ENCODE measurements at regions not wholly inside any gene's neighbourhood (a gene's known extent, or its start where the extent isn't known, plus 50 kb on each side); places are given as distances from the start of the nearest gene placed in this dataset.

DNA sequence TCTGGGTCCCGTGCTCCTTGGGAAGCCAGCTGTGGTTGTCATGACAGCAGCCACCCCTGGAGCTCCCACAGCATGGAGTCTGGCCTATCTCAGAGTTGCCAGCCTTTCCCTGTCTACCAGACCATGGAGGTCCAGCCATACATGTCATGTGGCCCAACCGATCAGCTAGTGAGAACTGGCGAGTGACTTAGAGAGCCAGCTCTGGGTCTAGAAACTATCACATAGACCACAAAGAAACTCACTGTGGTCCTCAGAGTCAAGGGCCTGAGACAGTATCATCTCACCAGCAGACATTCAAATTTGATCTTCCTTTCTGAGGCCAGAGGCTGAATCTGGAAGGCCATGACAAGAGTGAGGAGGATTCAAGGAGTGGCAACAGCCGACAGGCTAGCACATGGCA is 223.3 kb upstream of the GPR26 start:
- no peak for DNase-seq (ENCODE audit: extremely low spot score)
- ChIA-PET CTCF (no interaction called here), POLR2A (no interaction called here)
- TF ChIP-seq TARDBP (IDR thresholded peaks at IDR 0.05) = no peak
- TF ChIP-seq L3MBTL2 (conservative IDR thresholded peaks at IDR 0.05) = no peak
- TF ChIP-seq ARNT (IDR thresholded peaks at IDR 0.05) = no peak
- no peak for TF ChIP-seq SUZ12 (IDR thresholded peaks at IDR 0.05)
- TF ChIP-seq NFRKB (IDR thresholded peaks at IDR 0.05) = no peak
- no peak for TF ChIP-seq BHLHE40 (IDR thresholded peaks at IDR 0.05; ENCODE audit: borderline replicate concordance)
- no peak for TF ChIP-seq PKNOX1 (IDR thresholded peaks at IDR 0.05)
- TF ChIP-seq SP1 (IDR thresholded peaks at IDR 0.05) = no peak
- TF ChIP-seq HDGF (IDR thresholded peaks at IDR 0.05; ENCODE audit: borderline replicate concordance) = no peak
- no peak for TF ChIP-seq ZNF384 (IDR thresholded peaks at IDR 0.05)
- no peak for TF ChIP-seq CTBP1 (IDR thresholded peaks at IDR 0.05; ENCODE audit: borderline replicate concordance)
- TF ChIP-seq FOXM1 (IDR thresholded peaks at IDR 0.05; ENCODE audit: borderline replicate concordance) = no peak
- TF ChIP-seq LEF1 (IDR thresholded peaks at IDR 0.05; ENCODE audit: borderline replicate concordance) = no peak
- no peak for TF ChIP-seq ELF4 (IDR thresholded peaks at IDR 0.05)
- no peak for TF ChIP-seq FOXK2 (IDR thresholded peaks at IDR 0.05)
- no peak for TF ChIP-seq FOXA1 (IDR thresholded peaks at IDR 0.05)

GRCh38 chr10:123443924-123444323 is 222.2 kb upstream of the GPR26 start:
- TF ChIP-seq NFRKB (IDR thresholded peaks at IDR 0.05) = no peak
- TF ChIP-seq CTBP1 (IDR thresholded peaks at IDR 0.05; ENCODE audit: borderline replicate concordance) = no peak
- TF ChIP-seq TARDBP (IDR thresholded peaks at IDR 0.05) = no peak
- TF ChIP-seq ARNT (IDR thresholded peaks at IDR 0.05) = no peak
- ChIA-PET POLR2A (no interaction called here), CTCF (no interaction called here)
- no peak for DNase-seq (ENCODE audit: extremely low spot score)

DNA sequence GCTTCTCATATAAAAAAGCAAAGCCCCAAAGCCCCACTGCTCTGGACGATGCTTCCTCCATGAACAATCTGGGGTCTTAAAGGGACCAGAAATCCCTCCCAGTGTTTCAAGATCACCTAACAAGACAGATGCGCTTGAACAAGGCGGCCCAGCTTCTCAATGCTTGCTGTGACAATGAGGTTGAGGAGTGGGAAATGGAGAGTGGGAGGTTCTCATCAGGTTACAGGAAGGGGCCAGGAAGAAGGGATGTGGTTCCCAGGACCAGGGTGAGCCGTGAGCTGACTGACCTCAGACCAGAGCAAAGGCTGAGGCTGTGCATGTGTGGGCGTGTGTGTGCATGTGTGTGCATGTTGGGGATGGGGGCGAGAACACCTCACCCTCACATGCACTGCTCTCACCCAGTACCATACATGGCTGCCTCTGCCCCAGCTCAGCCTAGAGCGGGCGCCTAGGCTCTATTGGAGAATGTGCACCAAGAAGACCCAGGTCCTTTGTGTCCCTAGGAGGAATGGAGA is 220.8 kb upstream of the GPR26 start:
- no peak for TF ChIP-seq CTBP1 (IDR thresholded peaks at IDR 0.05; ENCODE audit: borderline replicate concordance)
- no peak for TF ChIP-seq FOXA1 (IDR thresholded peaks at IDR 0.05)
- no peak for TF ChIP-seq ARNT (IDR thresholded peaks at IDR 0.05)
- TF ChIP-seq PKNOX1 (IDR thresholded peaks at IDR 0.05) = no peak
- no peak for TF ChIP-seq HDGF (IDR thresholded peaks at IDR 0.05; ENCODE audit: borderline replicate concordance)
- TF ChIP-seq SP1 (IDR thresholded peaks at IDR 0.05) = no peak
- no peak for TF ChIP-seq NFRKB (IDR thresholded peaks at IDR 0.05)
- no peak for TF ChIP-seq LEF1 (IDR thresholded peaks at IDR 0.05; ENCODE audit: borderline replicate concordance)
- TF ChIP-seq L3MBTL2 (conservative IDR thresholded peaks at IDR 0.05) = no peak
- TF ChIP-seq FOXM1 (IDR thresholded peaks at IDR 0.05; ENCODE audit: borderline replicate concordance) = no peak
- no peak for TF ChIP-seq ZNF384 (IDR thresholded peaks at IDR 0.05)
- TF ChIP-seq FOXK2 (IDR thresholded peaks at IDR 0.05) = no peak
- TF ChIP-seq ELF4 (IDR thresholded peaks at IDR 0.05) = no peak
- TF ChIP-seq TARDBP (IDR thresholded peaks at IDR 0.05) = no peak
- TF ChIP-seq BHLHE40 (IDR thresholded peaks at IDR 0.05; ENCODE audit: borderline replicate concordance) = no peak
- TF ChIP-seq SUZ12 (IDR thresholded peaks at IDR 0.05) = no peak
- POLR2A ChIA-PET = no interaction called here
- CTCF ChIA-PET = no interaction called here
- no peak for DNase-seq (ENCODE audit: extremely low spot score)

DNA sequence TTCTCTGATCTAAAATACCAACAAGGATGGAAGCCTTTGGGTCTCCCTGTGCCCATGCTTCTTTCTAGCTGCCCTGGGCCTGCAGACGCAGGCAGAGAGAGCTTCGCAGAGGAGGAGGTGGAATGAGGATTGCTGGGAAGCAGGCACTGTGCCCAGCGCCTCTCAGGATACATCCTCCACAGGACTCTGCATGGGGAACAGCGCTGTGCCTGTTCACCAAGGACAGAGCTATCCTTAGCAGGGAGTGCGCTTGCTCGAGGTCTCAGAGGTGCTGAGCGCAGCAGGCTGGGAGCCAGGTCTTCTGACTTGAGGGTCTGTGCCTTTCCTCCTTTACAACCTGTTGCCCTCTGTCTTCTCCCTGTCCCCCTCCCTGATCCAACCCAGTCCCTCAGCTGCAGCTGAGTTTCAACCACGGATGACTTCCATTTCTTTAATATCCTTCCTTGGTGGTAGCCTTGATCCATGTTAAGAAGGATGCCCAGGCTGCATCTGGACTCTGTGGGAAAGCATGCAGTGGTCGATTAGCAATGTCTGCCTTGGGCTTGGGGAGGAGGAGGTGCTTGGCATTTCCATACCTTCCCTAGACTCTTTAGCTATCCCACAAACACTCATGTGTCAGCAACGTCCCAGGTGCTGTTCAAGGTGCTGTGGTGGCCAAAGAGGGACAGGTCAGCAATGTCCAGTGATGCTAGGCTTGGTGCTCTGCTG is 219.6 kb upstream of the GPR26 start:
- DNase-seq (ENCODE audit: extremely low spot score) = no peak
- TF ChIP-seq ELF4 (IDR thresholded peaks at IDR 0.05) = no peak
- TF ChIP-seq LEF1 (IDR thresholded peaks at IDR 0.05; ENCODE audit: borderline replicate concordance) = no peak
- no peak for TF ChIP-seq HDGF (IDR thresholded peaks at IDR 0.05; ENCODE audit: borderline replicate concordance)
- TF ChIP-seq ZNF384 (IDR thresholded peaks at IDR 0.05) = no peak
- no peak for TF ChIP-seq BHLHE40 (IDR thresholded peaks at IDR 0.05; ENCODE audit: borderline replicate concordance)
- no peak for TF ChIP-seq SP1 (IDR thresholded peaks at IDR 0.05)
- no peak for TF ChIP-seq L3MBTL2 (conservative IDR thresholded peaks at IDR 0.05)
- TF ChIP-seq PKNOX1 (IDR thresholded peaks at IDR 0.05) = no peak
- TF ChIP-seq FOXM1 (IDR thresholded peaks at IDR 0.05; ENCODE audit: borderline replicate concordance) = no peak
- no peak for TF ChIP-seq CTBP1 (IDR thresholded peaks at IDR 0.05; ENCODE audit: borderline replicate concordance)
- CTCF ChIA-PET = no interaction called here
- POLR2A ChIA-PET = no interaction called here

DNA sequence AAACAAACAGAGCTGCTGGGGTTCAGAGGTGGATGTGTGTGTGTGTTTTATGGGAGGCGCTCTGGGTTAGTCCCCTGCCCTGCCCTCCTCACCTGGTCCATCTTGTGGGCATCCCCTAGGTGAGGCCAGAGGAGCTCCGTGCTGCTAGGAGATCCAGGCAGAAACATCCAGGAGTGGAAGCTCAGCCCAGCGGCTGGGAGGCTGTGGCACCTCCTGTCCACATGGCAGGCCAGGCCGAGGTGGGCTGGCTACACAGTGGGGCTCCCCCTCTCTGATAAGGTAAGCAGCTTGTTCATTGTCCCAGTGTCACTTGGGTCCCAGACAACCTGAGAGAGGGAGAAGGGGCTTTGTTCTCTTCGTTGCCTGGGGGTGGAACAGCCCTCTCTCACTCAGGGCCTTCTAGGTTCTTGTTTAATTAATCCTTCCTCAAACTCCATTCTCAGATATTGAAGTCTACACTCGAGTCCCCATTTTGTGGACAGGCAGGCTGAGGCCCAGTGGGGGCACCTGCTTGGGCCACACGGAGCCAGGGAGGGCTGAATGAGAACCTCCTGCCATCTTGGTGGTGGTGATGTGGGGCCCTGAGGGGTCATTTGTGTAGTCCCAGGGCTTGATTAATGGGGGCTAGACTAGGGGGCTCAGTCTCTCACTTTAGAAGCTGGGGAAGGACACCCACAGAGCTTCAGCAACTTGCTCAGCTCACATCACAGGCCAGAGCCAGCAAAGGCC is 216.8 kb upstream of the GPR26 start:
- TF ChIP-seq ZNF384 (IDR thresholded peaks at IDR 0.05) = no peak
- no peak for TF ChIP-seq SUZ12 (IDR thresholded peaks at IDR 0.05)
- TF ChIP-seq FOXK2 (IDR thresholded peaks at IDR 0.05) = no peak
- TF ChIP-seq HDGF (IDR thresholded peaks at IDR 0.05; ENCODE audit: borderline replicate concordance) = no peak
- no peak for TF ChIP-seq L3MBTL2 (conservative IDR thresholded peaks at IDR 0.05)
- POLR2A ChIA-PET = no interaction called here
- no peak for DNase-seq (ENCODE audit: extremely low spot score)
- CTCF ChIA-PET = no interaction called here

GRCh38 chr10:123450956-123451605 is 215.1 kb upstream of the GPR26 start:
- CTCF ChIA-PET = no interaction called here
- no peak for DNase-seq (ENCODE audit: extremely low spot score)
- POLR2A ChIA-PET = no interaction called here
- no peak for TF ChIP-seq PKNOX1 (IDR thresholded peaks at IDR 0.05)
- no peak for TF ChIP-seq HDGF (IDR thresholded peaks at IDR 0.05; ENCODE audit: borderline replicate concordance)
- TF ChIP-seq CTBP1 (IDR thresholded peaks at IDR 0.05; ENCODE audit: borderline replicate concordance) = no peak

Measured in HEK293T (cell line).